Activated naive CD4-positive, alpha-beta T cell treated with Interleukin-2 at 50 U/mL for 16 hours (primary cell): ENCODE measurements at regions not wholly inside any gene's neighbourhood (a gene's known extent, or its start where the extent isn't known, plus 50 kb on each side); places are given as distances from the start of the nearest gene placed in this dataset.

Source experiments
- DNase-seq: peaks from one replicate; pipeline ENCODE4 v3.0.0-alpha.2; 2020

DNA sequence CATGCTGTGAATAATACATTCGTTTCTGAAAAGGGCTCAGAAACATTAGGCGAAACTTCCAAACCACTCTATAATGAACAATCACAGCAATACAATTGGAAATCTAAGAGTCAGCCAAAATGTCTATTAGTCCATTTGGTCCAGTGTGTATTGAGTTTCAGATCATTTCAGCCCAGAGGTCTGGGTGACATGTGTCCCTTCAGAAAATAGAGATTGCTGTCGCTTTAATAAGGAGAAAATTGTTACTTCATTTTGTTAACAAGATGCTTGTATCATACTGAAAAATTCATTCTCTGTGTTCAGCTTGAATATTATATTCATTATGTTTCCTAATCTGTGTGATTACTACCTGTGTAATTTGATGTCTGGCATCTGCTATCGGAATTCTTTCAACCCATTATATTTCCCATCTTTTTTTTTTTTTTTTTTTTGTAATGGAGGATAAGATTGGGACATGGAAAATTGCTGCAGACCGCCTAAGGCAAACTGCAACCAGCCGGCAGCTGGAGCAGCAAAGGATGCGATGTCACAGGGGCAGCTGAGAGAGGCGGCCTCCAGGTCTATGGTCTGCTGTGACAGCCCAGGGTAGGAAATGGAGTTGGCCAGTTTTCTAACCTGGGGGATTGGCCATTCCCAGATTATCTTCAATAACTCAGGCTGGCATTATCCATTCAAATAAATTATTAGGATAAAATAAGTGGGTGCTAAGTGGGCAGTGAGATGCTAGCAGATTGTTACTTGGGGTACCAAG is 170.9 kb upstream of the NPVF start:
- DNase-seq: no peak

DNA sequence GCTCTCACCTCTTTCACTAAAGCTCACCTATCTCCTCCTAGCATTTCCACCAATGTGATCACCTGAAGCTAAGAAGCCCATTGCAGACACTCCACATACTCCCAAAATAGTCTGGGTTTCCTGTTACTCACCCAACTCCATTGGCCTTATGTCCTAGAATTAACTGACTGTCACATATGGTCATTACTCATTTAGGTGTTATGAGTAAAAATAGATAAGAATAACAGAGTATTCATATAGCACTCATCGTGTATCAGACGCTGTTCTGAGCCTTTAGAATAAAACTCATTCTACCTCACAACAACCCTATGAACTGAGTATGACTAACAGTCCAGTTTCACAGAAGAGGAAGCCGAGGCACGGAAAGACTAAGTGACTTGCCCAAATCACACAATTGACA is 174.2 kb upstream of the NPVF start:
- no peak for DNase-seq

DNA sequence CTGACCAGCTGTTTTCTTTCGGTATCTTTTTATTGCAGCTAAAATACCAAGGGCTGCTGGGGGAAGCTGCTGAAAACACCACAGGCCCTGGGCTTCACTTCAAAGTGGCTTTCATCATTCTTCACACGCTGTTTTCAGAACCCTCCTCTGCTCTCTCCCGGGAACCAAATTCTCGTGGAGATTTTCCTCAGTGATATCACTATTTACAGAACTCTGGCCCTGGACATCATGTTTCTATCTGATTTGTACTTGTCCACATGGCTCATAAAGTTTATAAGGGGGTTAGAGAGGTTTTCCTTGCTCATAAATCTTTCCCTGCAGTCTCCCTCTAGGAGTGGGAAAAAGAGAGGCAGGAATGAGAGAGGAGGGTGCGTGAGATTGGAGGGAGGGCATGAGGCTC is 177.4 kb upstream of the NPVF start:
- DNase-seq: no peak

DNA sequence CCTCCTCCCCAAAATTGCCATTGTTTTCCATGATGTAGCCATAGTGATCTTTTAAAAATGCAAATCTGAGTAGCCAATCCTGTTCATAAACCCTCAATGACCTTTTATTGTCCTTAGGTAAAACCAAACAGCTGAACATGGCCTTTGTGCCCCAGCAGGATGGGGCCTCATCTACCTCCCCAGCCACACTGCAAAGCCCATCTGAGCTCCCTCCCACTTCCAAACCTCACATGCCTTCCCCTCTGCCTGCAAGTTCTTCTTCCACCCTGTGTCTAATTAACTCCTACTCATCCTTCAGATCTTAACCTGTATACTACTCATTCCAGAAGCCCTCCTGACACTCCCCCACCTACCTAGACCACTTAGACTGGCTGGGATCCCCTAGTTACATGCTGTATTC is 178.8 kb upstream of the NPVF start:
- no peak for DNase-seq

DNA sequence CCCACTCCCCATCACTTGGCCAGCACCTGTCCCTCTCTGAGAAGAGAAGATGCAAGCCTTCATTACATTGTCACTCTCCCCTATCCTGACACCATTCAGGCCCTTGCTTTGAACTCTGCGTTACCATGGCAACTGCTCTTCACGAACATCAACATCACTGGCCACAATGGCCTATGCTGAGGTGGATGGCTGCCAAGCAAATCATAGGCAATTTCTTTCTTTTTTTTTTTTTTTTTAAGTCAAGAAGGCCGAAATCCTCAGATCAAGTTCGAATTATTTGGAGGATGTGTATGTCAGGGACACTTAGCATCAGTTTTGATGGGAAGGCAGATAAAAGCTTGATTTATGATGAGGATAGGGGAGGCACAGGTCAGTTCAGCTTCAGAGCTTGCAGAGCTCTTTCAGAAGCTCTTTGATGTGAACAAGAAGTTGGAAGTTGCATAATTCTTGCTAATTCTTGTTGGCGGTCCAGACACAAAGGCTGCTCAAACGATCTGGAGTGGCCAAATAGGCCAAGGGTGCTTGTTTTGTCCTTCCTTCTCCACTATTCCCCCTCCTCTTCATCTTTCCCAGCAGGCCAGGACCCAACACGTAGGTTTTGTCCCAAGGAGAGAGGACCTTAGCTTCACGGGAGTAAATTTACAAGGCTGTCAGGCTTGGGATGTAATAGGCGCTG is 179.9 kb upstream of the NPVF start:
- DNase-seq: no peak

DNA sequence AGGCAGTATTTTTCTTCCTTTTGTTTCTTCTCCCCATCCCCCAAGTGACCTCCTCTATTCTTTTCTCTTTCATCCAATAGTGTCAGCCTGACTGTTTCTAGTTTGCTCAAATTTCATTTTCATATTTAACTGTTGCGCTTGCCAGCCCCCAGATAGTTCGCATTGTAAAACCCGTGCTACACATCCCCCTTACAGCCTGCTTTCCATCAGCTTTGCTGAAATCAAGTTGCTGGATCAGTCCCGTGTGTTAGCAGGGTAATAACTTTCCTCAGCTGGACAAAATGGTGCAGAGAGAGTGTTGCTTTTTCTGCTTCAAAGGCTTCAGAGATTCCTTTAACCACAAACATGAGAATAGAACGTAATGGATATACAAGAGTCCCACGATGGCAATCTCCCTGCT is 180.6 kb upstream of the NPVF start:
- no peak for DNase-seq

DNA sequence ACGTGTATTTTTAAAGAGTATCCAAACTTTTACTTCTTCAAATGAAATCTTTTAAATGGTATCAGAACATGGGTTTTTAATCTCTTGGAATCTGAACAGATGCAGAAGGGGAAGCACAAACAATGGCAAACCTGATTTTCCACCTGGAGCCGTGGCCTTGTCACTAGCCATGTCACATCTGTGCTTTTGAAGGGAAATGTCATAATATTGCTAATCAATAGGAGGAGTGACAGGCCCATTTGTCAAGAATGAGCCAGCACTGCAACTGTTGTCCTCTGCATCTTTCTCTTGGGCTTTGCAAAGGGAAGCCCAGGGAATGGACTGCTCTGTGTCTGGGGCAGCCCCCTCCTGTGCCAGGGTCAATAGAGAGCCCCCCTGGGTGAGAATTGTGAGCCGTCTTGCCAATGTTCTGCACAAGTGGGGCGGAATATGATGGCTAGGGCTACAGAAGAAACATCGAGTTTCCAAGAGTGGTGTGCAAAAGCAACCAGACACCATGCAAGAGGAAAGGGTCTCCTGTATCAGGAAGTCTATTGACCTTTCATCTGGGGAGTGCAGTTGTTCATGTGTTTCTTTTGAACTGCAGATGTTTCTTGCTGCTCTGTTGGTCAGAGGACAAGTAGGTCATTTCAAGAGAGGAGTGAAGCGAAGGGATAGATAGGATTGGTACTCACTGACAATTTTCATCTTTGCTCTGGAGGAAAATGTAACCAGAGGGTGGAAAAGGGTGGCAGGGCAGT is 181.8 kb upstream of the NPVF start:
- DNase-seq: no peak

DNA sequence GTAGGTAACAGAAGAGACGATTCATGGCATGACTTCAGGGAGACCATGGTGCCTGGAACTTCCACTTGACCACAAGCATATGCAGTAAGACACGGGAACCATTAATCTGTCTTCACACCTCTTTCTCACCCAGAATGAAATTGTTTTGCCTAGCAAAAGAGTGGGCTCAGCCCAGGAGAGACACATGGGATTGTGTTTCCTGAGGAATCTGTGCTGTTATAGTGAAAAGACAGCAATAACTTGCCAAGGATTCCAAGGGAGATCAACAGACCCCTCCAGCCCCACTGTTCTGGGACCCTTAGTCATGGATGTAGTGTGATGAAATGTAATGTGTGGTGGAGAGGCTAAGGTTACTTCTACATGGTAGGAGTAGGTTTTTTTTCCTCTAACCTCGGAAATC is 192.5 kb upstream of the NPVF start:
- DNase-seq: no peak

DNA sequence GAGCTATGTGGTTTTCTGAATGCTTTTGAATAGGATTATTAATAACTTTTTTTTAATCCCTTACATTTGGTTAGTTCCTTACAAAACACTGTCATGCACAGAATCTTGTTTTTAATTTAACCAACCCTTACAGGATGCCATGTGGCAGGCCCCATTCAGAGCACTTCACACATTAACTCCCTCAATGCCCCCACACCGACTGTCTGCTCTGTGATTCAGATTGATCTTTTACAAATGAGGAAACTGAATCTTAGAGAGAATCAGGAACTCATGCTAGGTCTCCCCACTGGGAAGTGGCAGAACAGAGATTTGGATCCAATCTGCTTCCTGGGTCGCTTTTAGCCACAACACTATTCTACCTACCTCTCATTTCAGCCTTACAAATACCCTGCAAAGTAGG is 195.8 kb upstream of the NPVF start:
- no peak for DNase-seq

DNA sequence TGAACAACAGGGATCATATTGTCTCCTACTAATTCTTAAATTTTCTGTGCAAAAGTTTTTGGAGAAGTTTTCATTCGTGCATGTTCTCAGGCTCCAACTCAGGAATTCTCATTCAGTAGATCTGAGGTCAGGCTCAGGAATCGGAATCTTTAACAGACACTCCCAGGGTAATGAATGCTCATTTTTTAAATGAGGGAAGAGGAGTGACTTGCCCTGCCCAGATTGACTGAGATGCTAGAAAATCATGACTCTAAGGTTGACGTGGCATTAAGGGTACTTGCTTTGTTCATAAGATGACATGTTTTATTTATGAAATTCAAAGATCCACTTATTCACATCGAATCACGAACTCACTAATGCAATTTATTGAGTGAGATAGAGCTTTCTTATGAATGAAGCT is 196.6 kb upstream of the NPVF start:
- no peak for DNase-seq

DNA sequence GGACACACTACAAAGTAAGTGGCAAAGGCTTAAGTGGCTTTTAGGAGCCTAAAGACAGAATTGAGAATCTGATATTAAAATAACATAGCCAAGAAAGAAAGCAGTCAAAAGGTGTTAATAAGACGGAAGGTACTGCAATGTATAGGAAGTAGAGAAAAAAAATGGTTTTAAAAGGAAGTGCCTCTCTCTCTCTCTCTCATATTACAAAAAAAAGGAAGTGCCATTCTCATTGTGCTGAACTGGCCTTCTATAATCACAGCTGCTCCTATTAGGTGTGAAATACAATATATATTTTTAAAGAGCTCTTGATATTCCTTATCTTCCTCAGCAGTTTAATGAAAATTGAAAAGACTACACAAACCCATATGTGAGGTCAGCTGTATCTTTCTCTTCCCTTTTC is 199.4 kb upstream of the NPVF start:
- no peak for DNase-seq

DNA sequence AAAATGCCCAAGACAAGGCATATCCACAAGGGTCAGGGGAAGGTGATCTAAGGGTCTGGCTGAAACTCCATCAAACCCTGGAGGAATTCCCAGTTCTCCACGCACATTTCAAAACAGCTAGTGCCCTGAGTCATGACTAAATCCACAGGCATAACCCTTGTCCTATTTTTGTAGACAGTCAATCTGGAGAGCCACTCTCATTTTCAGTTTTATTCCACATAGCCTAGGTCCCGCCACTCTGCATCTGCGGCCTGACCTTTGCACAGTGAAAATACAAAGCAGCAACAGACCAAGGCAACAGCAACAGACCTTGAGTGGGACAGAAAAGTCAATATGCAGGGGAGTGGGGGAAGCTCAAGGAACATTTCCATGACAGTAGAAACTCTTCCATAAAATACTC is 201.4 kb upstream of the NPVF start:
- no peak for DNase-seq

DNA sequence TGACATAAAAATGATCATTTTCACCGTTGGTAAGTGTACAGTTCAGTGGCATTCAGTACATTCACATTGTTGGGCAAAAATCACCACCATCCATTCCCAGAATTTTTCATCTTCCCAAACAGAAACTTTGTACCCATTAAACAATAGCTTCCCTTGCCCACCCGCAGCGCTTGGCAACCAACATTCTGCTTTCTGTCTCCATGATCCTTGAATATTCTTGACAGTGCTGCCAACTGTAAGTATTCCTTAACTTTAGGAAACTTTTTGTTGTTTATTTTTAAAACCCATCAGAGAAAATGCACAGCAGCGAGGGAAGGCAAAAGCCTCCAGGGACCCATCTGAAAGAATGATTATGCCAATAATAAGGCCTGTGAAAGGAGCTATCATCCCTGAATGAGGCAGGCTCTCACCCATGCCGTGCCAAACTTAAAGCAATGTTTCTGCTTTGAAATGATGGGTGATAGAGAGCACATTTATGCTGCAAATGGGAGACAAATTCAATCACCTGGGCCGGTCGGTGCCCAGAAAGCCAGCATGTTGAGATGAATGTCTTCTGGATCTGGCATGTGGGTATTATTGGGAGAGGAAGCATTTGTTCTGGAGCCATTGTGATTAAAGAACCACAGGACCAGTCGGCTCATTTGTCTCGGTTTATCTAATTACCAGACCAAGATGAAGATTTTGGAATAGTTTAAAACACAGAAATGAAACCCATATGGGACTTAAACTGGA is 202.1 kb upstream of the NPVF start:
- DNase-seq: no peak

DNA sequence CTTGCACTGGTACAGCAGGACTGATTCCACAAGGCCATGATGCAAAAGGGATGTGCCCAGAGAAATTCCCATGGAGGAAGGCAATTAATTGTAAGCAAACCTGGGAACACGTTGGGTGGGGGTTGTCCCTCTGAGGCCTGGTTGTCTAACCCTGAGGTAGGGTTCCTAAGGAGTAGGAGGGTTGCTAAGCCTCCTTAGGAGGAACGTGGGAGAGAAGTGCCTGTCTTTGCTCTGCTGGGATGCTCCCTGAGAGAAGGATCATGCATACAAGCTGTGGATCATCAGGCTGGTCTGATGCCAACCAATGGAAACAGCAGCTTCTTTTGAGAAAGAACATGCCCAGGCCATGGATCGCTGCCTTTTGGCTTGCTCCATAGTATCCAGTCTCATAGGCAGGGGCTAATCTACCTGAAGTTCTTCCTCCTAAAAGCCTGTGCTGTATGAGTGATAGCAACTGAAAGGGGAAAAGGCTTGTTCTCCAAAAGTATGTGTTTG is 203.7 kb upstream of the NPVF start:
- DNase-seq: no peak

DNA sequence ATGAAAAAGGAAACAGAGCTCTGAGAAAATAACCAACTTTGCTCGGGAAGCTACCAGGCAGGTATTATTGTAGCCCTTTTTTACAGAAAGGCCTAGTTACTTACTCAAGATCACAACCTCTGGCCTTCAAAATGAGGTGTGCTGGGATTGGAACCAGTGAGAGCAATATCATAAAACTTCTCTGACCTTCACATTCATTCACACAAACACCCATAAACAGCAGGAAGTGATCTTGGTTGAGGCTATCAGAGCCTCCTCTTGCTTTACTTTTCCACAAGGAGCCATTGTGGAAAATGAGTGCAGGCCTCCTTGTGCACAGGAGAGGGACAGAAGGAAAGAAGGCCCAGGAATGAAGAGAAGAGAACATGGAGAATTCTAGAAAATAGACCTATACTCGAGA is 204.5 kb upstream of the NPVF start:
- DNase-seq: no peak

DNA sequence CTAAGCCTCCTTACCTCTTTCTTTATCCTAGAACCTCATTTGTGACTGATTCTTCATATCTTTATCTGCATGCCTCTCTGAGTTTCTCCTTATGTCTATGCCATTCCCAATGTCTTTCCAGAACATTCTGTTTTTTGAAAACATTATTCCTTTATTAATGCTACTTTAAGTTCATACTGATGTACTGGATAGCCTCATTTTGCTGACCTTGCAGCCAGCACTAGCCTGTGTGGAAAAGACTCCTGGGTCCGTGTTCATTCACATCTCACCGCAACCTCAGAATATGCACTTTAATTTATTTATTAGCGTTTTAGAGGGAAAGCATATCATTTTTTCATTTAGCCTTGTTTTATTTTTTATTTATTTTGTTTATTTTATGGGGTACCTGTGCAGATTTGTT is 208.1 kb upstream of the NPVF start:
- DNase-seq: no peak

DNA sequence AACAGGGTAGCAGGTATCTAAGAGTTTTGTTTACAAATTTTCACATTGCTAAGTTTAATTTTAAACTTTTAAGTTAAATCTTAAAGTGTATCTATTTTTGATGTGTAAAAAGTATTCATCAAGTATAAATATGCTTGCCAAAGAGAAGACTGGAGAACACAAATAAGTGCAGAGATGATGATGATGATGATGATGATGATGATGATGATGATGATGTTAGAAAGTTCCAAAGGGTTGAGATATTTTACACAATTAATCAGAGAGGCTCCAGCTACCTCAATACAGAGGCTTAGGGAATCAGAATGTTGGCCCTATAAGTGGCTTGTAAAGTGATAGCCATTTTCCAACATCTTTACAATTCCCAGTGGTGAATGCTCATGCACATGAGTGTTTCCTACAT is 209.0 kb upstream of the NPVF start:
- DNase-seq: no peak

DNA sequence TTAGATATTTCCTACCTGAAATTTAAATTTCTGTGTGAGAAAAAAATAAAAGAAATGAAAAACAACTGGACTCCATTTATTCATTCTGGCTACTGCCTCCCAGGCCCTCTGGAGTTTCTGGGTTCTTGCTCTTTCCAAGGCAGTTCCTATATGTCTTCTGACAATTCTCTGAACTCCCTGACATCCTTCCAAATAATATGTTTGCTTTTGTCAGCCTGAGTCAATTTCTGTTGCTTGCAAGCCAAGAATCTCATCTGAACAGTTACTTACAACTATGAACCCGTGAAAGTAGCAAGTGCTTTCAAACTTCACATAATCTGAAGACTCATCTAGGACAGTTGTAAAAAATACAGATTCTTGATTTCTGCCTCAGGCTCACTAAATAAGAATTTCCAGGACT is 216.7 kb upstream of the NPVF start:
- no peak for DNase-seq

DNA sequence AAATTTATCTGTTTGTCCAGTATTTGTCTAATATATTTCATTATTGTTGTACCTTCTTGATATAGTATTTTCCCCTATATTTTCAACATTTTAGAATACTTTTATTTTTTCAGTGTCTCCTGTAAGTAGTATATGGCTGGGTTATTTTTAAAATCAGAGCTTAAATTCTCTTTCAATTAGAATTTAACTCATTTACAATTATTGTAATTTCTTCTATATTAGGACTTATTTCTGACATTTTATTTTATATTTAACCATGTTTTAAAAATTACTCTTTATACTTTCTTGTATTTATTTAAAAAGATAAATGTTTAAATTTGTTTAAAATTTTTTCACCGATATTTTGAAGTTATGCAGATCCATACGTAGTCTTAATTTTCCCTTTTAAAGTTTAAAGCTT is 220.0 kb upstream of the NPVF start:
- no peak for DNase-seq

DNA sequence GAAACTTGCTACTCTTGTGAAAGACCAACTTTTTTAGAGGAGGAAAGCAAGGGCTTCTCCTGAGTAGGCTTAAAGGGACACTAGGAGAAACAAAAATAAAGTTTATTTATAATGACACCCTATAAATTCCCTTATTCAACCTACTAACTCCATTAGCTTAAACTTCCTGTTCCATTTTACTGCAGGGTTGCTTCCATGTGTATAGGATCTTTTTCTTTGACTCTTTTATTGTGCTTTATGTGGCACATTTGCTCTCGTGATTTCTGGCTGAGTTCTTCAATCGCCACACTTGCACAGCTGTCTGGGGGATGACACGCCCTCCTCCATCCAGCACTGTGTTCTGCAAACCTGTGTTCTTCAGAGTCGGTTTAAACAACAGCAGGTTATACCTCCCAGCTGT is 225.7 kb upstream of the NPVF start:
- DNase-seq: no peak

DNA sequence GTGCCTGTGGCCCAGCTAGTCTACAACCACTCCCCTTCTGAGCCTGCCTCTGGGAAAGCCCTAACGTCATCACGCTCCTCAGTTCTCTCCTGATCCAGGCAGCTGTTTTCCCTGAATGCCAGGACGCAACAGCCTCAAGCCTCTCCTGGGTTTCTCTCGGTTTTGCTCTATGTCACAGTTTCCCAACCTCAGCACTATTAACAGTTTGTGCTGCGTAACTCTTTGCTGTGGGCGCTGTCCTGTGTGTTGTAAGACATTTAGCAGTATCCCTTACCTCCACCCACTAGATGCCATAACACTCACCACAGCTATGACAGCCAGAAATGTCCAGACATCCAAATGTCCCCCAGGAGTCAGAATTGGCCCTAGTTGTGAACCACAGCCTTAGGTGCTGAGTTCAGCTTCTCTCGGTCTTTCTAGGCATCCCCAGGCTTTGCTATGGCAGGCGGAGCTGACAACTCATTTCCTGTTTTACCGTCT is 226.3 kb upstream of the NPVF start:
- no peak for DNase-seq

DNA sequence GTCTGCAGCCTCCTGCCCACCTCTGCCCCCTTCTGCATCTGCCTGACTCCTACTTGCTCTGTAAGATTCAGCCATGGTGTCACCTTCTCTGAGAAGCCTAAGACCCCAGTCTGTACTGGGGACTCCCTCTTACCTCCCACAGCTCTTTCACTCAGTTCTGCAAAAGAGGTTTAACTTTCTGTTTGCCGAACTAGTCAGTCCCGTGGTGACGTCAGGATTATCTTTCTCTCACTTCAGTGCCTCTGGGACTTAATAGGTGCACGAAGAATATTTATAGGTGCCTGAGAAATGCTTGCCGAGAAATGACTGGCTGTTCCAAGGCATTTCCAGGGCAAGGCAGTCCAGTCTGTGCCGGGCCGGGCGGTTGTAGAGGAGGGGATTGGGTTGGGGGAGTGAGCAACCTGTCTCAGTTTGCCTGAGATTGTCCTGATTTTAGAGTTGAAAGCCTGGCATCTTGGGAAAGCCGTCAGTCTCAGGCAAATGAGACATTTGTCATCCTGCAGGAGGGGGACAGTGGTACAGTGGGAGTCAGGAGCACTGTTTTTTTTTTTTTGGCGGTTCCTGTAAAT is 227.5 kb upstream of the NPVF start:
- no peak for DNase-seq
